ENCODE measurements at regions not wholly inside any gene's neighbourhood (a gene's known extent, or its start where the extent isn't known, plus 50 kb on each side); places are given as distances from the start of the nearest gene placed in this dataset.

GRCh38 chr4:157999723-158000122 is 173.1 kb downstream of the GASK1B start:
- ChIA-PET CTCF (no interaction called here), RAD21 (ENCODE audit: unreplicated experiment) (no interaction called here), SMC1A (ENCODE audit: uncharacterized antibody, unreplicated experiment) (no interaction called here), POLR2A (no interaction called here)
- no peaks in the 10 kb centered on the region for H3K4me1 ChIP-seq (ENCODE audit: control insufficient read depth, insufficient read depth, low read length)
- no TSS peak for BruUV-seq (replicated peaks)
- no peaks in the 10 kb centered on the region for H4K20me1 ChIP-seq (ENCODE audit: control insufficient read depth, insufficient read depth)
- no peaks in the 10 kb centered on the region for H3K79me2 ChIP-seq (ENCODE audit: control insufficient read depth, insufficient read depth, low read length)
- H3K9ac ChIP-seq (ENCODE audit: control insufficient read depth, insufficient read depth, low read length), result no peak overlapping the region
- DNase-seq (ENCODE audit: low read depth, low spot score), result no peak
- 59% methylated on average over 1 of the region's 1 CpG for WGBS (ENCODE audit: insufficient coverage, insufficient replicate concordance, low lambda C conversion rate, missing lambda C conversion rate)
- no peak overlapping the region for H3K4me2 ChIP-seq (ENCODE audit: control insufficient read depth, insufficient read depth)
- intact Hi-C loops (cut with micrococcal nuclease; ENCODE audit: unreplicated experiment) (loop anchor here (10.0 kb wide), 1 partner anchor 625 kb away; no protein-coding TSS in a partner anchor), in situ Hi-C loops (cut with MboI) (loop anchor here (10.0 kb wide), 1 partner anchor 255 kb away; no protein-coding TSS in a partner anchor)
- H3K27me3 ChIP-seq (replicated peaks in 1 of 2; ENCODE audit: control insufficient read depth in 2 of 2, insufficient read depth in 2 of 2, low read length in 1 of 2), result no peaks in the 10 kb centered on the region
- no peak overlapping the region for H3K4me3 ChIP-seq
- FAIRE-seq, result no peak
- H3K36me3 ChIP-seq (ENCODE audit: control insufficient read depth in 2 of 2, insufficient read depth in 2 of 2, low read length in 1 of 2), result no peaks in the 10 kb centered on the region
- no peaks in the 10 kb centered on the region for H3K9me3 ChIP-seq (replicated peaks; ENCODE audit: control insufficient read depth, insufficient read depth, low read length)
- TF ChIP-seq EGR1 (IDR thresholded peaks at IDR 0.05; ENCODE audit: borderline replicate concordance in 1 of 2, low read depth in 2 of 2, low read length in 2 of 2), result no peak
- no peak for TF ChIP-seq REST (IDR thresholded peaks at IDR 0.05; ENCODE audit: low read depth, low read length)
- no peak for TF ChIP-seq RELB (IDR thresholded peaks at IDR 0.05; ENCODE audit: low read depth)
- no peak for TF ChIP-seq ELK1 (IDR thresholded peaks at IDR 0.05; ENCODE audit: low read depth, low read length)
- H2AFZ ChIP-seq (ENCODE audit: control insufficient read depth, low read depth, low read length), result no peak overlapping the region
- H3K27ac ChIP-seq (ENCODE audit: control insufficient read depth, insufficient read depth), result no peak overlapping the region
- no peak for ATAC-seq
